ENCODE measurements at regions not wholly inside any gene's neighbourhood (a gene's known extent, or its start where the extent isn't known, plus 50 kb on each side); places are given as distances from the start of the nearest gene placed in this dataset.

GRCh38 chr4:81883530-81884450 lies 412.1 kb upstream of the RASGEF1B start:
- no peak for DNase-seq (ENCODE audit: low read depth, low spot score)

- DNase-seq (ENCODE audit: low read depth, low spot score): no peak
These were observed 411.3 kb upstream of the RASGEF1B start for GRCh38 chr4:81883004-81883403.

GRCh38 chr4:81881855-81882621 lies 410.3 kb upstream of the RASGEF1B start:
- DNase-seq (ENCODE audit: low read depth, low spot score): no peak

GRCh38 chr4:81876106-81876505 lies 404.4 kb upstream of the RASGEF1B start:
- no peak for DNase-seq (ENCODE audit: low read depth, low spot score)

- no peak for DNase-seq (ENCODE audit: low read depth, low spot score)
These were observed 403.2 kb upstream of the RASGEF1B start for GRCh38 chr4:81874661-81875515.

- DNase-seq (ENCODE audit: low read depth, low spot score): no peak
These were observed 398.6 kb upstream of the RASGEF1B start for GRCh38 chr4:81870275-81870674.

GRCh38 chr4:81860111-81860510 lies 388.4 kb upstream of the RASGEF1B start:
- DNase-seq (ENCODE audit: low read depth, low spot score): no peak

GRCh38 chr4:81854406-81854805 lies 382.7 kb upstream of the RASGEF1B start:
- DNase-seq (ENCODE audit: low read depth, low spot score): no peak

GRCh38 chr4:81852031-81852715 lies 380.5 kb upstream of the RASGEF1B start:
- DNase-seq (ENCODE audit: low read depth, low spot score): no peak

- no peak for DNase-seq (ENCODE audit: low read depth, low spot score)
These were observed 379.0 kb upstream of the RASGEF1B start for GRCh38 chr4:81850701-81851100.

GRCh38 chr4:81845761-81846160 lies 374.1 kb upstream of the RASGEF1B start:
- no peak for DNase-seq (ENCODE audit: low read depth, low spot score)

GRCh38 chr4:81845273-81845672 lies 373.6 kb upstream of the RASGEF1B start:
- DNase-seq (ENCODE audit: low read depth, low spot score): no peak

GRCh38 chr4:81844717-81845116 lies 373.0 kb upstream of the RASGEF1B start:
- peak; percentile 33 for DNase-seq (ENCODE audit: low read depth, low spot score)

- no peak for DNase-seq (ENCODE audit: low read depth, low spot score)
These were observed 367.8 kb upstream of the RASGEF1B start for GRCh38 chr4:81839347-81840042.

- no peak for DNase-seq (ENCODE audit: low read depth, low spot score)
These were observed 366.9 kb upstream of the RASGEF1B start for GRCh38 chr4:81838586-81838985.

GRCh38 chr4:81836716-81837115 lies 365.0 kb upstream of the RASGEF1B start:
- no peak for DNase-seq (ENCODE audit: low read depth, low spot score)

- DNase-seq (ENCODE audit: low read depth, low spot score): no peak
These were observed 361.9 kb upstream of the RASGEF1B start for GRCh38 chr4:81833576-81833975.

- DNase-seq (ENCODE audit: low read depth, low spot score): no peak
These were observed 357.3 kb upstream of the RASGEF1B start for GRCh38 chr4:81828991-81829390.

- DNase-seq (ENCODE audit: low read depth, low spot score): no peak
These were observed 356.0 kb upstream of the RASGEF1B start for GRCh38 chr4:81827577-81828202.

GRCh38 chr4:81826817-81827424 lies 355.2 kb upstream of the RASGEF1B start:
- DNase-seq (ENCODE audit: low read depth, low spot score): no peak

All from iPS DF 19.7 (cell line).